ENCODE measurements at regions not wholly inside any gene's neighbourhood (a gene's known extent, or its start where the extent isn't known, plus 50 kb on each side); places are given as distances from the start of the nearest gene placed in this dataset.

DNA sequence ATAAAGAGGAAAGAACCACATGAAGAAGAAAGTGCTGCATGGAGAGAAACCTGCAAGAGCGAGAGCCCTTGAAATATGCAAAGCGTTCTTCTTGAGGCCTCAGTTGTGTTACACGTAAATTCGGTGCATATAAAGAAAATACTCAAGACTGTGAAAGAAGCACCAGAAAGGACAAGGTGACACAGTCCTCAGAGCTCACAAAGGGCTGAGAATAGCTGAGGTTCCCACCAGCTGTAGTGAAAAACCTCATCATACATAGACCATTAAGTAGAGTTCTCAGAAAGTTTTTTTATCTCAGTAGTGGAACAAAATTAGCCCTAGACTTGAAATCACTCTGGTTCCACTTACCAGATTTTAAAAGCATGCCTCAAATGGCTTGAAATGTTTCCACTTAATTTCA lies 980.7 kb upstream of the CRIM1 start:
- no peaks in the 10 kb centered on the region for H3K4me1 ChIP-seq (ENCODE audit: control insufficient read depth in 1 of 2, insufficient read depth in 2 of 2, low read depth in 1 of 2, low read length in 1 of 2)
- DNase-seq = no peak
- ChIA-PET CTCF (interaction anchor here (1.0 to 1.3 kb wide), 2 partner anchors 10 to 36 kb away, joined by 3 to 8 read pairs; no protein-coding TSS in a partner anchor), POLR2A (no interaction called here)
- H3K27me3 ChIP-seq (ENCODE audit: insufficient read depth) = no peaks in the 10 kb centered on the region
- no peak overlapping the region for H3K4me3 ChIP-seq (ENCODE audit: low read depth in 2 of 2, low read length in 1 of 2)
- no peaks in the 10 kb centered on the region for H4K20me1 ChIP-seq (ENCODE audit: insufficient read depth)
- no peaks in the 10 kb centered on the region for H3K36me3 ChIP-seq (replicated peaks in 1 of 2; ENCODE audit: control insufficient read depth in 1 of 2, insufficient read depth in 2 of 2, low read length in 1 of 2)
- 4% methylated on average over 4 of the region's 4 CpGs for WGBS (ENCODE audit: low lambda C conversion rate)
- H3K9ac ChIP-seq = no peak overlapping the region
- no peak overlapping the region for H3K4me2 ChIP-seq
- no peaks in the 10 kb centered on the region for H3K9me3 ChIP-seq
- TF ChIP-seq, protein P1, sequence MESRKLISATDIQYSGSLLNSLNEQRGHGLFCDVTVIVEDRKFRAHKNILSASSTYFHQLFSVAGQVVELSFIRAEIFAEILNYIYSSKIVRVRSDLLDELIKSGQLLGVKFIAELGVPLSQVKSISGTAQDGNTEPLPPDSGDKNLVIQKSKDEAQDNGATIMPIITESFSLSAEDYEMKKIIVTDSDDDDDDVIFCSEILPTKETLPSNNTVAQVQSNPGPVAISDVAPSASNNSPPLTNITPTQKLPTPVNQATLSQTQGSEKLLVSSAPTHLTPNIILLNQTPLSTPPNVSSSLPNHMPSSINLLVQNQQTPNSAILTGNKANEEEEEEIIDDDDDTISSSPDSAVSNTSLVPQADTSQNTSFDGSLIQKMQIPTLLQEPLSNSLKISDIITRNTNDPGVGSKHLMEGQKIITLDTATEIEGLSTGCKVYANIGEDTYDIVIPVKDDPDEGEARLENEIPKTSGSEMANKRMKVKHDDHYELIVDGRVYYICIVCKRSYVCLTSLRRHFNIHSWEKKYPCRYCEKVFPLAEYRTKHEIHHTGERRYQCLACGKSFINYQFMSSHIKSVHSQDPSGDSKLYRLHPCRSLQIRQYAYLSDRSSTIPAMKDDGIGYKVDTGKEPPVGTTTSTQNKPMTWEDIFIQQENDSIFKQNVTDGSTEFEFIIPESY (IDR thresholded peaks at IDR 0.05; ENCODE audit: borderline replicate concordance, low read depth) = no peak
- TF ChIP-seq RAD21 (IDR thresholded peaks at IDR 0.05; ENCODE audit: low read length) = no peak
- TF ChIP-seq, protein P2, sequence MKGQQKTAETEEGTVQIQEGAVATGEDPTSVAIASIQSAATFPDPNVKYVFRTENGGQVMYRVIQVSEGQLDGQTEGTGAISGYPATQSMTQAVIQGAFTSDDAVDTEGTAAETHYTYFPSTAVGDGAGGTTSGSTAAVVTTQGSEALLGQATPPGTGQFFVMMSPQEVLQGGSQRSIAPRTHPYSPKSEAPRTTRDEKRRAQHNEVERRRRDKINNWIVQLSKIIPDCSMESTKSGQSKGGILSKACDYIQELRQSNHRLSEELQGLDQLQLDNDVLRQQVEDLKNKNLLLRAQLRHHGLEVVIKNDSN (IDR thresholded peaks at IDR 0.05; ENCODE audit: borderline replicate concordance, low read depth) = no peak
- H3K79me2 ChIP-seq (ENCODE audit: insufficient read depth) = no peaks in the 10 kb centered on the region
- H3K9me2 ChIP-seq = no peaks in the 10 kb centered on the region
- H2AFZ ChIP-seq (ENCODE audit: low read depth) = no peak overlapping the region
- H3K27ac ChIP-seq (ENCODE audit: low read depth in 2 of 2, low read length in 1 of 2) = no peak overlapping the region
- no peaks in the 10 kb centered on the region for H3F3A ChIP-seq (replicated peaks; ENCODE audit: insufficient read depth)

DNA sequence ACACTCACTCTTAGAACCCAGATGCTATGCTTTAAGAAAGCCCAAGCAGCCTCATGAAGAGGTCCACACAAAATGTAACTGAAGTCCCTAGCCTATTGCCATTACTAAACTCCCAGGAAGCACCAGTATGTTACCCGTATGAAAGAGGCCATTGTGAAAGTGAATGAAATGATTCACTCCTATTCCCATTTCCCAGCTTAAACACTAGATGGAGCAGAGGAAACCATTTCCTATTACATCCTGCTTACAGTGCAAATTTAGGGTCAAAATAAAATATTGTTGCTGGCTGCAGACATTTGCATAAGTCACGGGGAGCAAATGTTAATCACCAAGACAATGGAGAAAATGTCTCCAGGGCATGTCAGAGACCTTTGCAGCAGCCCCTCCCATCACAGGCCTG lies 989.7 kb upstream of the CRIM1 start:
- Histone ChIP-seq H3K9me2 (no peaks in the 10 kb centered on the region; the same call in 1 of the 2 replicates), H3K36me3 (replicated peaks in 1 of 2; ENCODE audit: control insufficient read depth in 1 of 2, insufficient read depth in 2 of 2, low read length in 1 of 2) (no peaks in the 10 kb centered on the region), H3K27me3 (ENCODE audit: insufficient read depth) (no peaks in the 10 kb centered on the region), H3K27ac (ENCODE audit: low read depth in 2 of 2, low read length in 1 of 2) (no peak overlapping the region), H2AFZ (ENCODE audit: low read depth) (no peak overlapping the region), H3K4me3 (ENCODE audit: low read depth in 2 of 2, low read length in 1 of 2) (no peak overlapping the region), H3K9me3 (no peaks in the 10 kb centered on the region), H3K4me2 (no peak overlapping the region), H3K79me2 (ENCODE audit: insufficient read depth) (no peaks in the 10 kb centered on the region), H3F3A (replicated peaks; ENCODE audit: insufficient read depth) (no peaks in the 10 kb centered on the region), H4K20me1 (ENCODE audit: insufficient read depth) (no peaks in the 10 kb centered on the region), H3K9ac (no peak overlapping the region), H3K4me1 (ENCODE audit: control insufficient read depth in 1 of 2, insufficient read depth in 2 of 2, low read depth in 1 of 2, low read length in 1 of 2) (no peaks in the 10 kb centered on the region)
- 0% methylated on average over 2 of the region's 2 CpGs for WGBS (ENCODE audit: low lambda C conversion rate)
- TF ChIP-seq, protein P2 (IDR thresholded peaks at IDR 0.05; ENCODE audit: borderline replicate concordance, low read depth) = no peak
- TF ChIP-seq MXI1 (IDR thresholded peaks at IDR 0.05; ENCODE audit: low read depth, low read length) (no peak), EZH2phosphoT487 (IDR thresholded peaks at IDR 0.05; ENCODE audit: borderline replicate concordance, low read depth) (no peak), NFIC (IDR thresholded peaks at IDR 0.05; ENCODE audit: borderline replicate concordance) (no peak)
- TF ChIP-seq, protein P3, sequence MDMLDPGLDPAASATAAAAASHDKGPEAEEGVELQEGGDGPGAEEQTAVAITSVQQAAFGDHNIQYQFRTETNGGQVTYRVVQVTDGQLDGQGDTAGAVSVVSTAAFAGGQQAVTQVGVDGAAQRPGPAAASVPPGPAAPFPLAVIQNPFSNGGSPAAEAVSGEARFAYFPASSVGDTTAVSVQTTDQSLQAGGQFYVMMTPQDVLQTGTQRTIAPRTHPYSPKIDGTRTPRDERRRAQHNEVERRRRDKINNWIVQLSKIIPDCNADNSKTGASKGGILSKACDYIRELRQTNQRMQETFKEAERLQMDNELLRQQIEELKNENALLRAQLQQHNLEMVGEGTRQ (IDR thresholded peaks at IDR 0.05; ENCODE audit: borderline replicate concordance, low read depth, low read length) = no peak
- TF ChIP-seq, protein P4, sequence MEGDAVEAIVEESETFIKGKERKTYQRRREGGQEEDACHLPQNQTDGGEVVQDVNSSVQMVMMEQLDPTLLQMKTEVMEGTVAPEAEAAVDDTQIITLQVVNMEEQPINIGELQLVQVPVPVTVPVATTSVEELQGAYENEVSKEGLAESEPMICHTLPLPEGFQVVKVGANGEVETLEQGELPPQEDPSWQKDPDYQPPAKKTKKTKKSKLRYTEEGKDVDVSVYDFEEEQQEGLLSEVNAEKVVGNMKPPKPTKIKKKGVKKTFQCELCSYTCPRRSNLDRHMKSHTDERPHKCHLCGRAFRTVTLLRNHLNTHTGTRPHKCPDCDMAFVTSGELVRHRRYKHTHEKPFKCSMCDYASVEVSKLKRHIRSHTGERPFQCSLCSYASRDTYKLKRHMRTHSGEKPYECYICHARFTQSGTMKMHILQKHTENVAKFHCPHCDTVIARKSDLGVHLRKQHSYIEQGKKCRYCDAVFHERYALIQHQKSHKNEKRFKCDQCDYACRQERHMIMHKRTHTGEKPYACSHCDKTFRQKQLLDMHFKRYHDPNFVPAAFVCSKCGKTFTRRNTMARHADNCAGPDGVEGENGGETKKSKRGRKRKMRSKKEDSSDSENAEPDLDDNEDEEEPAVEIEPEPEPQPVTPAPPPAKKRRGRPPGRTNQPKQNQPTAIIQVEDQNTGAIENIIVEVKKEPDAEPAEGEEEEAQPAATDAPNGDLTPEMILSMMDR (IDR thresholded peaks at IDR 0.05) = peak; percentile 33; the same call in 1 of the 2 replicates
- TF ChIP-seq, protein P5, sequence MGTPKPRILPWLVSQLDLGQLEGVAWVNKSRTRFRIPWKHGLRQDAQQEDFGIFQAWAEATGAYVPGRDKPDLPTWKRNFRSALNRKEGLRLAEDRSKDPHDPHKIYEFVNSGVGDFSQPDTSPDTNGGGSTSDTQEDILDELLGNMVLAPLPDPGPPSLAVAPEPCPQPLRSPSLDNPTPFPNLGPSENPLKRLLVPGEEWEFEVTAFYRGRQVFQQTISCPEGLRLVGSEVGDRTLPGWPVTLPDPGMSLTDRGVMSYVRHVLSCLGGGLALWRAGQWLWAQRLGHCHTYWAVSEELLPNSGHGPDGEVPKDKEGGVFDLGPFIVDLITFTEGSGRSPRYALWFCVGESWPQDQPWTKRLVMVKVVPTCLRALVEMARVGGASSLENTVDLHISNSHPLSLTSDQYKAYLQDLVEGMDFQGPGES (IDR thresholded peaks at IDR 0.05; ENCODE audit: low read depth, low read length) = no peak
- ChIA-PET POLR2A (no interaction called here), CTCF (interaction anchor here (2.4 kb wide), 1 partner anchor 45 kb away, joined by 5 read pairs; no protein-coding TSS in a partner anchor)
- DNase-seq = peak; percentile 5

Data from SK-N-SH (cell line).